SK-N-SH (cell line): ENCODE measurements at regions not wholly inside any gene's neighbourhood (a gene's known extent, or its start where the extent isn't known, plus 50 kb on each side); places are given as distances from the start of the nearest gene placed in this dataset.

ENCODE experiments used
- EZH2phosphoT487 ChIP-seq: fragments of 200-600 bp; sonication (generic); IDR thresholded peaks from 2 replicates; pipeline ENCODE4 v1.6.1; 2017; ENCODE audit warnings: low read depth, mixed run types, mild to moderate bottlenecking, antibody characterized with exemption, moderate library complexity, borderline replicate concordance
- GABPA ChIP-seq: IDR thresholded peaks from 2 replicates; pipeline ENCODE4 v1.4.0; 2012; ENCODE audit warnings: low read depth, mild to moderate bottlenecking
- GATA2 ChIP-seq: sonication (generic); formaldehyde crosslinking; IDR thresholded peaks from 2 replicates; pipeline ENCODE4 v1.5.0; 2020; ENCODE audit warnings: mild to moderate bottlenecking, missing genetic modification reagents
- JUND ChIP-seq: IDR thresholded peaks from 2 replicates; pipeline ENCODE4 v1.4.0; 2012
- MEF2A ChIP-seq: IDR thresholded peaks from 2 replicates; pipeline ENCODE4 v1.4.0; 2012; ENCODE audit warnings: low read depth, borderline replicate concordance
- POLR2AphosphoS5 ChIP-seq: IDR thresholded peaks from 2 replicates; pipeline ENCODE4 v1.6.1; 2012; ENCODE audit warnings: low read depth, low read length
- RCOR1 ChIP-seq: fragments of 150-350 bp; IDR thresholded peaks from 2 replicates; pipeline ENCODE4 v1.6.1; 2017; ENCODE audit warnings: antibody characterized with exemption, low read length
- SIN3A ChIP-seq: IDR thresholded peaks from 2 replicates; pipeline ENCODE4 v1.6.1; 2012; ENCODE audit warnings: low read depth, mild to moderate bottlenecking, low read length, moderate library complexity, borderline replicate concordance
- TCF12 ChIP-seq: IDR thresholded peaks from 2 replicates; pipeline ENCODE4 v1.4.0; 2012
- YY1 ChIP-seq: IDR thresholded peaks from 2 replicates; pipeline ENCODE4 v1.4.0; 2012; ENCODE audit warnings: low read depth, mild to moderate bottlenecking
- TF ChIP-seq, protein P1 (sequence below): IDR thresholded peaks from 2 replicates; pipeline ENCODE4 v1.4.0; 2012; ENCODE audit warnings: low read depth
- TF ChIP-seq, protein P2 (sequence below): fragments of 200-600 bp; sonication (generic); IDR thresholded peaks from 2 replicates; pipeline ENCODE4 v1.6.1; 2017; ENCODE audit warnings: antibody characterized with exemption, mild to moderate bottlenecking, moderate library complexity
- TF ChIP-seq, protein P3 (sequence below): fragments of 150-350 bp; IDR thresholded peaks from 2 replicates; pipeline ENCODE4 v1.6.1; 2017; ENCODE audit warnings: antibody characterized with exemption, low read length, low read depth, borderline replicate concordance
- TF ChIP-seq, protein P4 (sequence below): IDR thresholded peaks from 2 replicates; pipeline ENCODE4 v1.6.1; 2012; ENCODE audit warnings: mild to moderate bottlenecking, low read depth, low read length, moderate library complexity

DNA sequence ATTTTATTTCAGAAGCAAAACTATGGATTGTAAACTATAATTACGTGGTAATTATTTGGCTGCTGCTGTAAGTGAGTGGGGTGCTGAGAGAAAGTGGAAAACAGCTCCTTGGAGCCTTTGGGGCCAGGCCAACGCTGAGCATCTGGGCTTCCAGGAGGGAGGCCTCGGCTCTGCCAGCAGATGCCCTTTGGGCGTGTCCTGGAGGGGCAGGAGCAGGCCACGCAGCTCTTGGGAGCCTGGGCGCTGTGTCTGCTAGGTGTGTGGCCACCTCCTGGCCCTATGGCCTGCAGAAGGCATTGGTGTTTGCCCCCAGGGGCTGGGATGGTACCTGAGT lies 423.3 kb downstream of the GLRX3 start:
- TF ChIP-seq, protein P1, sequence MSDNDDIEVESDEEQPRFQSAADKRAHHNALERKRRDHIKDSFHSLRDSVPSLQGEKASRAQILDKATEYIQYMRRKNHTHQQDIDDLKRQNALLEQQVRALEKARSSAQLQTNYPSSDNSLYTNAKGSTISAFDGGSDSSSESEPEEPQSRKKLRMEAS: no peak
- TF ChIP-seq, protein P2, sequence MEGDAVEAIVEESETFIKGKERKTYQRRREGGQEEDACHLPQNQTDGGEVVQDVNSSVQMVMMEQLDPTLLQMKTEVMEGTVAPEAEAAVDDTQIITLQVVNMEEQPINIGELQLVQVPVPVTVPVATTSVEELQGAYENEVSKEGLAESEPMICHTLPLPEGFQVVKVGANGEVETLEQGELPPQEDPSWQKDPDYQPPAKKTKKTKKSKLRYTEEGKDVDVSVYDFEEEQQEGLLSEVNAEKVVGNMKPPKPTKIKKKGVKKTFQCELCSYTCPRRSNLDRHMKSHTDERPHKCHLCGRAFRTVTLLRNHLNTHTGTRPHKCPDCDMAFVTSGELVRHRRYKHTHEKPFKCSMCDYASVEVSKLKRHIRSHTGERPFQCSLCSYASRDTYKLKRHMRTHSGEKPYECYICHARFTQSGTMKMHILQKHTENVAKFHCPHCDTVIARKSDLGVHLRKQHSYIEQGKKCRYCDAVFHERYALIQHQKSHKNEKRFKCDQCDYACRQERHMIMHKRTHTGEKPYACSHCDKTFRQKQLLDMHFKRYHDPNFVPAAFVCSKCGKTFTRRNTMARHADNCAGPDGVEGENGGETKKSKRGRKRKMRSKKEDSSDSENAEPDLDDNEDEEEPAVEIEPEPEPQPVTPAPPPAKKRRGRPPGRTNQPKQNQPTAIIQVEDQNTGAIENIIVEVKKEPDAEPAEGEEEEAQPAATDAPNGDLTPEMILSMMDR: no peak
- no peak for TF ChIP-seq EZH2phosphoT487
- TF ChIP-seq, protein P3, sequence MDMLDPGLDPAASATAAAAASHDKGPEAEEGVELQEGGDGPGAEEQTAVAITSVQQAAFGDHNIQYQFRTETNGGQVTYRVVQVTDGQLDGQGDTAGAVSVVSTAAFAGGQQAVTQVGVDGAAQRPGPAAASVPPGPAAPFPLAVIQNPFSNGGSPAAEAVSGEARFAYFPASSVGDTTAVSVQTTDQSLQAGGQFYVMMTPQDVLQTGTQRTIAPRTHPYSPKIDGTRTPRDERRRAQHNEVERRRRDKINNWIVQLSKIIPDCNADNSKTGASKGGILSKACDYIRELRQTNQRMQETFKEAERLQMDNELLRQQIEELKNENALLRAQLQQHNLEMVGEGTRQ: no peak
- no peak for TF ChIP-seq YY1
- TF ChIP-seq SIN3A: no peak
- TF ChIP-seq MEF2A: no peak
- no peak for TF ChIP-seq GABPA
- no peak for TF ChIP-seq TCF12
- TF ChIP-seq RCOR1: no peak
- TF ChIP-seq JUND: no peak
- TF ChIP-seq, protein P4, sequence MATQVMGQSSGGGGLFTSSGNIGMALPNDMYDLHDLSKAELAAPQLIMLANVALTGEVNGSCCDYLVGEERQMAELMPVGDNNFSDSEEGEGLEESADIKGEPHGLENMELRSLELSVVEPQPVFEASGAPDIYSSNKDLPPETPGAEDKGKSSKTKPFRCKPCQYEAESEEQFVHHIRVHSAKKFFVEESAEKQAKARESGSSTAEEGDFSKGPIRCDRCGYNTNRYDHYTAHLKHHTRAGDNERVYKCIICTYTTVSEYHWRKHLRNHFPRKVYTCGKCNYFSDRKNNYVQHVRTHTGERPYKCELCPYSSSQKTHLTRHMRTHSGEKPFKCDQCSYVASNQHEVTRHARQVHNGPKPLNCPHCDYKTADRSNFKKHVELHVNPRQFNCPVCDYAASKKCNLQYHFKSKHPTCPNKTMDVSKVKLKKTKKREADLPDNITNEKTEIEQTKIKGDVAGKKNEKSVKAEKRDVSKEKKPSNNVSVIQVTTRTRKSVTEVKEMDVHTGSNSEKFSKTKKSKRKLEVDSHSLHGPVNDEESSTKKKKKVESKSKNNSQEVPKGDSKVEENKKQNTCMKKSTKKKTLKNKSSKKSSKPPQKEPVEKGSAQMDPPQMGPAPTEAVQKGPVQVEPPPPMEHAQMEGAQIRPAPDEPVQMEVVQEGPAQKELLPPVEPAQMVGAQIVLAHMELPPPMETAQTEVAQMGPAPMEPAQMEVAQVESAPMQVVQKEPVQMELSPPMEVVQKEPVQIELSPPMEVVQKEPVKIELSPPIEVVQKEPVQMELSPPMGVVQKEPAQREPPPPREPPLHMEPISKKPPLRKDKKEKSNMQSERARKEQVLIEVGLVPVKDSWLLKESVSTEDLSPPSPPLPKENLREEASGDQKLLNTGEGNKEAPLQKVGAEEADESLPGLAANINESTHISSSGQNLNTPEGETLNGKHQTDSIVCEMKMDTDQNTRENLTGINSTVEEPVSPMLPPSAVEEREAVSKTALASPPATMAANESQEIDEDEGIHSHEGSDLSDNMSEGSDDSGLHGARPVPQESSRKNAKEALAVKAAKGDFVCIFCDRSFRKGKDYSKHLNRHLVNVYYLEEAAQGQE: no peak
- no peak for TF ChIP-seq GATA2
- TF ChIP-seq POLR2AphosphoS5: no peak
